Activated CD4-positive, alpha-beta T cell treated with anti-CD3 and anti-CD28 coated beads, Interleukin-2, Interleukin-4, amounts not matched to agents 100 ng/mL and 50 ng/mL, durations not matched to agents 16 hours and 8 hours (primary cell): ENCODE measurements at regions not wholly inside any gene's neighbourhood (a gene's known extent, or its start where the extent isn't known, plus 50 kb on each side); places are given as distances from the start of the nearest gene placed in this dataset.
A peak's percentile ranks its signal among the peaks of the same experiment; 100 is the strongest.
"Not testable (repeated sequence)": the region's sequence is repeated elsewhere in the genome, so short reads cannot be mapped to it uniquely, and the experiment has no call there.

Experiments used
- DNase-seq: peaks from one replicate; pipeline ENCODE4 v3.0.0-alpha.2; 2020; ENCODE audit warnings: low spot score

DNA sequence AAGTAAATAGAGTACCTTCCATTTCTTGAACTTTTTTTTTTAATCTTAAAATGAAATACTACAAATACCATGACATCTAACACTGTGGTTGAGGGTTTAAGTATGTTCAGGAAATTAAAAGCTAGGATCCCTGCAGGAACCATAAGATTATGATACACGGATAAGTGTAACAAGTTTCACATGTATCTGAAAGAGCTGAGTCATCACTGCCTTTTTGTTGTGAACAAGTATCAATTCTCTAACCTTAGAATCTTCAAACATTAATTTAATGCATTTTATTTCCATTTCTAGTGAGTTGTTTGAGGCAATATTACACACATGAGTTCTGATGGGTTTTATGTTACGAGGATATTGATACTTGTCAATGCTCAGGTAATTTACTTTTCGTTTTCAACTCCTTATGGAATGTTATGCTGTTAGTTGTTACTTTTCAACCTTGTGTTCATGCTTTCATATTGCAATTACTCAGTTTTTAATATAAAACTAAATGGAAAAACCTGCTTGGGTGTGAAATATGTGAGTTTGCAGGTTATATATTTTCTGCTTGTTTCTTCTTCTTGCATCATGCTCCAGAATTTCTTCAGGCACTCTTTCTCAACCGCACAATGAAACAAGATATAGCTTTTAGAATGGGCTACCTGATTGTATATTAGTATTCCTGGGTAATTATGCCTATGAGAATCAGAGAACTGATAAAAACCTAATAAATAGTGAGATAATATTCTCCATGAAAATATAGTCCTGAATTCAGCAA lies 361.3 kb upstream of the MTNR1B start:
- DNase-seq, result no peak

DNA sequence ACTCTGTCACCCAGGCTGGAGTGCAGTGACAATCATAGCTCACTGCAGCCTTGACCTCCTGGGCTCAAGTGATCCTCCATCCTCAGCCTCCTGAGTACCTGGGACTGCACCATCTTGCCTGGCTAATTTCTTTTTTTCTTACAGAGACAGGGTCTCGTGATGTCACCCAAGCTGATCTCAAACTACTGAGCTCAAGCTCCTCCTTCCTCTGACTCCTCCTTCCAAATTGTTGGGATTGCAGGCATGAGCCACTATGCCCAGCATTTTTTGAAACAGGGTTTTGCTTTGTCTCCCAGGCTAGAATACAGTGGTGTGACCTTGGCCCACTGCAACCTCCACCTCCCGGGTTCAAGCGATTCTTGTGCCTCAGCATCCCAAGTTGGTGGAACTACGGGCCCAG lies 358.3 kb upstream of the MTNR1B start:
- DNase-seq, result no peak

DNA sequence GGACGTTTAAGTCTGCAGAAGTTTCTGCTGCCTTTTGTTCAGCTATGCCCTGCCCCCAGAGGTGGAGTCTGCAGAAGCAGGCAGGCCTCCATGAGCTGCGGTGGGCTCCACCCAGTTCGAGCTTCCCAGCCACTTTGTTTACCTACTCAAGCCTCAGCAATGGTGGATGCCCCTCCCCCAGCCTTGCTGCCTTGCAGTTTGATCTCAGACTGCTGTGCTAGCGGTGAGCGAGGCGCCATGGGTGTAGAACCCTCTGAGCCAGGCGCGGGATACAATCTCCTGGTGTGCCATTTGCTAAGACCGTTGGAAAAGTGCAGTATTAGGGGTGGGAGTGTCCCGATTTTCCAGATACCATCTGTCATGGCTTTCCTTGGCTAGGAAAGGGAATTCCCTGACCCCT lies 351.4 kb upstream of the MTNR1B start:
- not testable (repeated sequence) for DNase-seq

DNA sequence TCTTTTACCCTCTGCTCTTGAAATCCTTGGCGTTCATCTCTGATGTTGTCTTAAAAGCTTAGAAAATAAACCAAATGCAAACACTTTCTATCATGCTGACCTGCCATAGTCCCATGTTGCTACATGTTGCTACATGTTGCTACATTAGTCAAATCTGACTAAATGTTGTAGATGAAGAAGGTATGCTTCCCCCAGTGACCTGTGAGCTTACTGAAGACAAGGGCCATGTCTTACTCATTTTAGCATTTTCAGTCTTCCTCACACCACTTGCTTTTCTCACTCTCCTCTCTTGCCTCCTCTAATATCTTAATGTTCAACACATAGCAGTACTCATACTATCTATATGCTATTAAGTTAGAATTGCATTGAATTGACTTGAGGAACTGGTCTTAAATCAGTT lies 346.4 kb upstream of the MTNR1B start:
- DNase-seq, result peak; percentile 9

DNA sequence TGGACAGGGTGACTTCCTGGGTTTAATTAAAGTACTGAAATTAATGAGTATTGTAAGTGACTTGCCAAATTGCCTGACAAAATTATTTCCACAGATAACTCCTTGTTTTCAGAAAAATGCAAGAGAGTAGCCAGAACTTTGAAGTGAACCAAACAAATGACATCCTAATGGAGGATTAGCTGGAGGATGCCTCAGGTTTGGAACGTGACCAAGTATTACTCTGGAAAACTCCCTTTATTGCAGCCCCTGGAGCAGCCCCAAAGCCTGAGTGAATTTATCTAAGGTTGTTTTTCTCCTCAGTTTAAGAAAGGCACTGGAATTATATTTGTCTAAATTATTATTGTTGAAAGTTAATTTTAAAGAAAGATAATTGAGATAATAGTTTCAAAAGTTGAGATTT lies 343.6 kb upstream of the MTNR1B start:
- DNase-seq, result no peak

DNA sequence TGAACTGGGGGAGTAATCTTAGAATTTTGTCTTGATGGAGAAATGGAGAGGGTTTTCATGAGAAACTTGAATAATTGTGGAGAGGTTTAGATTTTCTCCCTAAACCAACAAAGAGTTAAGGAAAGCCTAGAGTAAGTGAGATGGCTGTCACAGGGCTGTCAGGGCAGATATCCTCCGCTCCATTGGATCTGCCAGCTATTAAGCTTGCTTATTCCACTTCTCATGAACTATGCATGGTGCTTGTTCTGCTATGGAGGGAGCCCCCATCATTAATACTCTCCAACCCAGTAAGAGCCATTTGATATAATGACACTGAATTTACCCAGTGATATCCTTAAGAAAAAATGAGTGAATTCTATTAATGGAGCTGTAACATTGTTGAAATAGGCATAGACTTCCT lies 342.8 kb upstream of the MTNR1B start:
- no peak for DNase-seq

DNA sequence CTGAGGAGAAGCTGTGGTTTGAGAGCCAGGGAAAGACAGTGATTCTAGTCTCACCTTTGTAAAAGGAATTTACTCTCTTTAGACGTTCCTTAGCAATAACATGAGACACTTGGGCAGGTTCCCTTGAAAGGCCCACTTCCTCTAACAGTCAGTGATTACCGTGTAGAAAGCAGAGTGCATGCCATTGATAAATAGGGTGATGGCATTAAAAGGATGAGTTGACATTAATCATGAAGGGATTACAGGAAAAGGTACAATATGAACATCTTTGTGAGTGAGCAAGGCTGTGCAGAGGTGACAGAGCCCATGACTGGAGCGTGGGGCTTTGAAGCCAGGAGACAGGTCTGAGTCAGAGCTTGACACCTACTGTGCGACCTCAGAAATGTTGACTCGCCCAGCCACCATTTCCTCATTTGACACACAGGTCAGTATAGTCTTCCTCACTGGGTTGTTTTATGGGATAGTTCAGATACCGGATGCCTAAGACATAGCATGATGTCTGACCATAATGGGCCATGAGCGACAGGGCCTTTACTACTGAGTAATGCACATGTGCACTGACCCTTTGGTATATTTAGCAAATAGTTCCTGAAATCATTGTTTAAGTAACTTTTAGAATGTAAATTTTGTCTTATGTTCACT lies 341.7 kb upstream of the MTNR1B start:
- peak; percentile 26 for DNase-seq

DNA sequence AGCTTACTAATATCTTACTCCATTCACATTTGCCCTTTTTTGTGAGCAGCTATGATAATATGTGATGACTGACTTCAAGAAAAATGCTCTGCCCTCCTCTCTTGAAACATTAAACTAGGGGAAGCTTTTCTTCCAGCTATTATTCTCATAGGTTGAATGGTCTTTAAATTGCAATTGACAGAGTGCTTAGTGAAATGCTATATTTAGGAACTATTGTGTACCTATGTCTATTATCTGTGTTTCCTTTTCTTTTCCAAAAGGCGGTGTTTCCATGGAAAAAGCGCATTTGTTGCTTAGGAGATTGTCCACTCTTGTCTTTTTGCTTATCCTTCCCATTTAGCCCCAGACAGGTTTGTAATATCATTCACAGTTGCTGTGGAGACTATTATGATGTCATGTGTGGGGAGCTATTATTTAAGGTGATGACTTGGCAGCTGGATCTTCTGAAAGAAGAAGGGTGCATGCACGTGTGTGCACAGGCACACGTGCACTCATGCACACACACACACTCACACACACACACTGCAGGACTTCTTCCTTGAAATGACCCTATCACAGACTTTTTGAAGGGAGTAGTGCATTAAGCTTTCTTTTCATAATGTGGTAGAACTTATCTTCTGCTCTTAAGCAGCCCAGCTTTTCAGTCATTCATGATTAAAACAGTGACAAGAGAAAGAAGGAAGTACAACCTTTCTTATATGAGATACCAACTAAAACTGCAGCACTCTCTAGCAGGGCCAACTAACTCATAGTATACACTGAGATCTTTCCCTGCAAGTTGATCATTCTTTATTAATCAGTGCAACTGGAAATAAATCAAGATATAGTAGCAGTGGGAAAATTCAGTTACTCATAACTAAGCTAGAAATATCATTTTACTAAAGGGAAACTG lies 340.8 kb upstream of the MTNR1B start:
- DNase-seq, result no peak

DNA sequence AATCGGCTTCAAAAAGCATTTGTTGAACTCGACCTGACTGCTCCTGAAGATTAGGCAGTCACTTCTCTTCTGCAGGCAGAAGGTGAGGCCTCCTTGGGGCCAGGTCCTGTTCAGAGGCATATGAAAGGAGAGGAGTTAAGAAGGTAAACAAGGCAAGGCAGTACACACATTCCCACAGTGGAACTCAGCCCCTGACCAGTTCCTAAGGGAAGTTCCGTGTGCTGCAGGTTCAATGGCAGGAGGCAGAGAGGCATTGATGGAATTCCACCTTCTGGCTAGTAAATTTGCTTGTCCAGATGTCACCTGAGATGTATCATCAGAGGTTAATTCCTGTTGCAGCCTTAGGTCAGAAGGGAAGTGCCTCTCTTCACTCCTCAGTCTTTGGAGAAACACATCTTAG lies 337.0 kb upstream of the MTNR1B start:
- no peak for DNase-seq

DNA sequence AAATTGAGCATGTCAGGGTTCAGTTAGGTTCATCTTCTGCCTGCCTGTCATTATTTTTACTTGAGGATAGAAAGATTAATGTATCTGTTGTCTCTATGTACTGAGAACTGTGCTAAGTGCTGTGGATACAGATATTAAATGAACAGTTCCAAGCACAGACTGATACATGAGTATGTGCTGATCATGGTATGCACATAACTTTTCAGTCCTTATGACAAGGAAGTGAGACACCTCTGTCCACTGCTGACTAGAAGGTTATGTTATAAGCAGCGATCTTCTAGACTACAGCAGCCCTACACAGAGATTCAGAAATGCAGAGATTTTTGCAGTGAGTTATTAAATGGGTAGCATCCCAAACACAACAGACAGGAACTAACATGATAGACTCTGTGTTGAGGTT lies 335.6 kb upstream of the MTNR1B start:
- no peak for DNase-seq

DNA sequence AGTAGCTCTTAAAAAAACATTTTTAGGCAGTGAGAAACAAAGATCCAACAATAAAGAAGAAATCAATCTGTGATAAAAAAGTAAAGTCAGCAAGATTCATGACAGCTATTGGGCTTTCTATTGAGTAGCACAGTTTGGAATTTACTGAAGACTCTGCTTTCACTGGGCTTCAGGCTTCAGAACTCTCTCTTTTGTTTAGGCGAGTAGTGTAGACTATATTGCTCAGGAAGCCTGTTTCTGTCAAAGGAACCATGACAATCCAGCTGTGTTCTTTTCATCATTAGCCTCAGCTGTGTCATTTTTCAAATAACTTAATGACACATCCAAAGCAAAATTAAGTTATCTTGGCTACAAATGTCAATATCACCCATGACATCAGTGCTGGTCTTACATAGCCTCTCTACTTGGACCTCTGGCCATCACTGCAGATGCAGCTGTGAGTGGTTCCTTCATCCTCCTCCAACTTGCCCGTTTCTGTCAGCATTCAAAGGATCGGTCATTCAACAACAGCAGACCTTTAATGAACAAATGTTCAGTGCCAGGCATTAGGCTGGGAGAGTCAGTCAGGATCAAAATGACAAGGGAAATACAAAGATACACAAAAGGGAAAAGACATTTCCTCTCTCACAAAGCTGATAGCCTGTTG lies 332.8 kb upstream of the MTNR1B start:
- DNase-seq, result no peak

DNA sequence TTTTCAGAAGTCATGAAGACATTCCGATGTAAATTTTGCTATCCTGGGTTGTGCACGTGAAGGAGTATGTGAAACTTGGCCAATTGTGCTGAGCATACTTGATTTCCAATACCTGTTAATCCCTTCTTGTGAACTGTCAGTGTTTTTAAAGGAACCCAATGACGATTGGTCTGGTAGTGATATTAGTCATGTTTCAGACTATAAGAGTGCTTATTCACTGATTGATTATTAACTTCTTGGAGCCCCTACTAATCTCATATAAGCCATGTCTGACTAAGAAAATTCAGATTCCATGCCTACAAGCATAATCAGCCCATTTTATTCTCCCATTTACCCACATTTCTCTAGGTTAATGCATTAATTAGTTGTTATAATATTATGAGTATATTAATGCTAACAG lies 330.8 kb upstream of the MTNR1B start:
- DNase-seq, result no peak

DNA sequence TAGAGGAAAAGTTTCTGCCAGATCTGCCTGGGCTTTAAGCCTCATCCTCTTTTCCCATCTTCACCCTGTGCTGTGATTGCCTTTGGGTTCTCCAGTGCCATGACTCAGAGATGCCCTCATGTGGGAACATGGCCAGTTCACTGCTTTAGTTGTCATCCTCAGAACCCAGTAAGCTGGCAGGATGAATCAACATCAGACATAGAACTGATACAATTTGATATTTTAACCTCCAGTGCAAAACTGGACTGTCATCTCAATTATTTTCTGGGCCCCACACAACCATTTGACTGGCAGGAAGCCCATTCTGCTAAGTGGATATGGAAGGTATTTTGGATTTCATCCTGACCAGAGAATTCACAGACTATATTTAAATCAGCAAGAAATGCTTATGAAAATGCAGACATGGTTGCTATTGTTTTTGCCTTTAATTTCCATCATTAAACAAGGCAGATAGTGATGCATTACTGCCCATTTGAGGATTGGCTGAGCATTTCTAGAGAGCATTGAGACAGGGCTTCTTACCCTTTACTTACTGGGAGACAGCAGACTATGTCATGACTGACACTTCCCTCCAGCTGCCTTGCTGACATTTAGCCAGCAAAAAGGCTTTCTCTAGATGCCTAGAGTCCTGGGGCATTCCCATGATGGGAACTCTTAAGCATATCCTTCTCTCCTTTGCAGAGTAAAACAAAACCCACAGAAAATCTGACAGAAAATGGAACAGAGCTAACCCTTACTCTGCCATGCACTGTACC lies 327.1 kb upstream of the MTNR1B start:
- DNase-seq, result no peak

DNA sequence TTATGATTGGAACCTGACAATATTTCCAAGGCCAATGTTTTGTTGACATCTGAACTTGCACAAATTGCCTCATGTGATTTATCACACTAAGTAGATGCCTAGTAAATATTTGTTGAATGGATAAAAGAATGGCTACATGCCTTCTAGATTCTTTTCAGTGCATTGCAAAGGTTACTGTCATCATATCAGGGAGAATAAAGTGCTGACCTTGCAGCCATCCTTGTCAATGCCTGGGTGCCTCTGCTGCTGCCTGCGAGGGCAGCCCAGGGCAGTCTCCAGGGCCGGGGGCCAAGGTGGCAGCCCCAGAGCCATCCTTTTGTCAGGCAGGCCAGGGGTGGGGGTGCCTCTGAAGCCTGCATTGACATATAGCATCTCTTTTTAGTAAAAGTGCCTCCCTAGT lies 325.6 kb upstream of the MTNR1B start:
- DNase-seq, result no peak

DNA sequence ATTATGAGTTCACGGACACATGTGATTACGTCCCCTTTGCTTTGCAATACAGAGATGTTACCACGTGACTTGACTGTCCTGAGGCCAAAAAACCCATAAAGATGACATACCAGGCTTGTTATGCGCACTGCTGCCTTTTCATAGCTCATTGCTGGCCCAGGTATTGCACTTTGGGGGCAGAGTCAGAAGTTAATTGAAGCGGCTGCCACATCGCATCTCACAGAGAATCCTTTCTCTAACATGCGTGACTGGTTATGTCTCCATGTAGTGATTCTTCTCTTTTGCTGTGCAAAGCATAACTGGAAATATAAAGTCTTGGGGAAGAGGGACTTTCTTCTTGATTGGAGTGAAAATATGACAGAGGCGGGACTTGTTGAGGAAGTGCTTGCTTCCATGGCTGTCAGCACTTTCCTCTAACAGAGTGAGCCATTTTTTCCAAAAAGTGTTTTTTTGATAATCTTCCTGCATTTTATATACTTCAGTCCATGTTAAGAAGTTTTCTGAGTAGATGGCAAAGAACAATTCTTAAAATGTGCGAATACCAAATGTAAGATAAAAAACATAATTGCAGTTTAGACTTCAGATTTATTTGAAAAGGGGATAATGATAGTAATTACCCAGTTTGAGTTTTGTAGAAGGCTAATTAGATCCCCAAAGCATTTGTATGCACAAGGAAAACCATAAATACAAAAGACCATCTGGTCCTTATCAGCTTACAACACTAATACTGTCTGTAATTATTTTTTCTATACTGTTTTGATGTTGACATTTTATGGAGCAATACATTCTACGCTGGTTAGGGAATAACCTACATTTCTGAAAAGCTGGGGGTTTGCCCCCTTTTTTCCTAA lies 324.6 kb upstream of the MTNR1B start:
- no peak for DNase-seq

DNA sequence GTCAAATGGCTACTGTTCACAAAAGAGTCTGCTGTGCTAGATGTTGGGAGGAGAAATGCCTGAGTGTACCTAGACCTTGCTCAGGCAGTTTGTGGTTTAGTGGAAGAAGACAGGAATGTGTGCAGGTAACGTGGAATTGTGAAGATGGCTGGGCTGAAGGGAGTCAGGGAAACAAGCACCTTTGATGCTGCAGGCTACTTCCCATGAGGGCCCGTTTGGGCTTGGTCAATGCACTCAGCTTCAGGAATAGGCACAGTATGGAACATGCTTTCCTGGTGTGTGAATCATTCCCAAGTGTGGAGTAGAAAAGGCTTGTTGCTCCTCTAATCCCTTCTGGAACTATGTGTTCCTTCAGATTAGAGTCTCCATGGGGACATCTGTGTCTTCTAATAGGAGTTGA lies 318.3 kb upstream of the MTNR1B start:
- DNase-seq, result no peak

DNA sequence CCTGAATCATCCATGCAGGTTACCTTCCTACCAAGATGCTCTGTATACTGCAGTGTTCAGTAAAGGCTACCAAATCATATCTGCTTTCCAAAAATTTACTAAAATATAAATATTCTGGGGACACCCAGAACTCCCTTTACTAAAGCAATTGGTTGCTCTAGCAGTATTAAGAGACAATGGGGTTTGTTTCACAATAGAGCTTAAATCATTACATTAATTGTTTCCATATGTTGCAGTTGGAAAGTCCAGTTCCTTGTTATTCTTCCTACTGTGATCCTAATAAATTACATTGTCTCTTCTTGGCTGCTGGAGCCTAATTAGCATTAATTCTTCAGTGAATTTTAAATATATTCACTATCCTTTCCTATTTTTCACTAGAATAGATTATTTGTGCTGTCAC lies 316.0 kb upstream of the MTNR1B start:
- no peak for DNase-seq

DNA sequence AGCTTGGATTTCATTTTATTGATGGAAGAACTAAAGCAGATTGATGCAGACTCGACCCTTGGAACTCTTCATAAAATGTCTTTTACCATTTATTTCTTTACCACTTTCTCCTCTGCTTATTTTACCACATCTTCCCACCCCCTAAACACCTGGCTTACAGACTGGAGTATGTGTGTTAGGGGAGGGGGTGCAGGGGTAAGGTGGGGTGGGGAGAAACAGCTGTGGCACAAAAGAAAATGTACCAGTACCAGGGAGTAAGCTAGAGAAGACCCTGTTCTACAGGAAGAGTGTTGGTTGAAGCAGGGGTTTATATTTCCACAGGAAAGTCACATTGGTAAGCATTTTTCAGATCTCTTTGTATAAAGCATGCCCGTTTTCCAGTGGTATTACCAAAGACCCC lies 312.7 kb upstream of the MTNR1B start:
- DNase-seq, result no peak

DNA sequence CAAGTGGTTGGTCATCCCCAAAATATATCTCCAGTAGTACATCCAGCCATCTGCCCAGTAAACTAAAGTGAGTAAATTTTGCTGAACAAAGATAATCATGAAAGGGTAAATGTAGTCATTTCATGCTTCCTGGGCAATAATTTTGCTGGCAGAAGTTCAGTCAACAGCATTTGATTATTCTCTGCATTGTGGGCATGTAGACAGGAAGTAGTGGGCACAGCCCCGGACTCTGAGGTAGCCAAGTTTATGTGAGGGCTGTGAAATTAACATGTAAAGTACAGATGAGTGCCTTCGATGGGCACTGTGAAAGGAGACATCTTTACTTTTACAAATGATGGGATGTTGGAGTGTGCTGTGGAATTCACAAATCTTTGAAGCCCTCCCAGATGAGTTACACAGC lies 312.2 kb upstream of the MTNR1B start:
- DNase-seq, result peak; percentile 4

DNA sequence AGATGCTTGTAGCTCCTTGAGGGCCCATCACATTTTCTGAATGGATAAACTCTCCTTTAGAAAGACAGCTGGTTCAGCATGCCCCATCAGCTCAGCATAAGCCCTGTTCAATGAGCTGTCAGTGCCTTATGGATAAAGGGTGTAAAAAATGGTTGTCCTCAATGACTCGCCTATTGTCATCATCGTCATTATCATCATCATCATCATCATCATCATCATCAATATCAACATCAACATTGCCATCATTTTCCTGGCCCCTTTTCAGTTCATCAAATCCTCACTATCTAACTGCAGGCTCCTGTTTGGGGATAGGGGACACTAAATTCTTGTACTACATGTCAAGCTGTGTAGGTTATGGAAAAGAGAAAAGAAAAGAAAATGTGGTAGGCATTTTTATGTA lies 310.7 kb upstream of the MTNR1B start:
- DNase-seq, result no peak

DNA sequence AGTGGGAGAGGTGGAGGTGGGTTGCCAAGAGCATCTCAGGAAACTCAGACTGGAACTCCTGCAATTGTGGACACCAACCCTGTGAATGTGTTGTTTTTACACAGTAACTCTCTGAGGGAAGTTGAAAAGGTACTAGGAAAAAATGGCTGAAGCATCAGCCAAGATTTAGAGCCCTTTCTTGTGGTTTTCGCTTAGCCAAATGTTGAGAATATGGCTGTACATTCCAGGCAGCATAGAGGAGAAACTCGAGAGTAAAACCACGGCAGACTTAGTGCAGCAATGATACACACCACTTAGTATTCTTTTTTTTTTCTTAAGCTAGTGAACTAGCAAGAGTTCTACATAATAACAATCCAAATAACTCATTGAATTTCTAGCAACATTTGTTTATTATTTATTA lies 309.7 kb upstream of the MTNR1B start:
- DNase-seq, result no peak
